ENCODE measurements at regions not wholly inside any gene's neighbourhood (a gene's known extent, or its start where the extent isn't known, plus 50 kb on each side); places are given as distances from the start of the nearest gene placed in this dataset.

DNA sequence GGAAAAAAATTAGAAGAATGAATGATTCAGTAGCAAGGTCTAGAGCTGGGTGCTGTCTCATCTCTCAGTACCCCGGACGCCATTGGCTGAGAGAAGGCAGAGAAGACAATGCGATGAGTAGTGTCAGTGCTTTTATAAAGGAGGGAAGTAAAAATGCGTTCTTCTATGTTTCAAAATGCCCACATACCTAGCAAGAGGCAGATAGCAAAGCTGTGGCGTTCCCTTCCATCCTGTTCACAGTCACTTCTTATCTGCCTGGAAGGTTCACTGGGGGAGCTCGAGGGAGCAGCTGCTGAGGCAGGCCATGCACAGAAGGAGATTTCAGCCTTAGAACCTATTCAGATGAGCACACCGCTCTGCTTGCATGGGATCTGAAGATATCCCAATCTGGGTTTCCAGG is 234.0 kb downstream of the RPLP1 start (continued):
- TF ChIP-seq PBX3 (IDR thresholded peaks at IDR 0.05), result no peak

GRCh38 chr15:69689133-69689532 is 236.5 kb downstream of the RPLP1 start:
- ChIA-PET CTCF (interaction anchor here (1.1 kb wide), 1 partner anchor 16 kb away, joined by 4 read pairs; no protein-coding TSS in a partner anchor), POLR2A (no interaction called here)
- Histone ChIP-seq H2AFZ (ENCODE audit: low read depth) (no peak overlapping the region), H3K9ac (no peak overlapping the region), H3K27ac (ENCODE audit: low read depth in 2 of 2, low read length in 1 of 2) (no peak overlapping the region), H3K4me2 (no peak overlapping the region), H3K9me2 (no peaks in the 10 kb centered on the region), H3K27me3 (ENCODE audit: insufficient read depth) (peaks cover 23% of the 10 kb centered on the region), H3K4me3 (ENCODE audit: low read depth in 2 of 2, low read length in 1 of 2) (no peak overlapping the region), H3K79me2 (ENCODE audit: insufficient read depth) (no peaks in the 10 kb centered on the region), H3K36me3 (replicated peaks in 1 of 2; ENCODE audit: control insufficient read depth in 1 of 2, insufficient read depth in 2 of 2, low read length in 1 of 2) (no peaks in the 10 kb centered on the region), H3K9me3 (no peaks in the 10 kb centered on the region), H3K4me1 (ENCODE audit: control insufficient read depth in 1 of 2, insufficient read depth in 2 of 2, low read depth in 1 of 2, low read length in 1 of 2) (no peaks in the 10 kb centered on the region), H3F3A (replicated peaks; ENCODE audit: insufficient read depth) (no peaks in the 10 kb centered on the region), H4K20me1 (ENCODE audit: insufficient read depth) (no peaks in the 10 kb centered on the region)
- 40% methylated on average over 1 of the region's 1 CpG for WGBS (ENCODE audit: low lambda C conversion rate)
- DNase-seq, result no peak
- TF ChIP-seq POLR2AphosphoS5 (IDR thresholded peaks at IDR 0.05; ENCODE audit: low read depth, low read length) (no peak), ELF1 (IDR thresholded peaks at IDR 0.05) (no peak), RCOR1 (IDR thresholded peaks at IDR 0.05; ENCODE audit: low read length) (no peak), NFIC (IDR thresholded peaks at IDR 0.05; ENCODE audit: borderline replicate concordance) (no peak), YY1 (IDR thresholded peaks at IDR 0.05; ENCODE audit: low read depth) (no peak), CHD2 (IDR thresholded peaks at IDR 0.05; ENCODE audit: low read length, partially characterized antibody) (no peak), MEF2A (IDR thresholded peaks at IDR 0.05; ENCODE audit: borderline replicate concordance, low read depth) (no peak)
- TF ChIP-seq, protein P1, sequence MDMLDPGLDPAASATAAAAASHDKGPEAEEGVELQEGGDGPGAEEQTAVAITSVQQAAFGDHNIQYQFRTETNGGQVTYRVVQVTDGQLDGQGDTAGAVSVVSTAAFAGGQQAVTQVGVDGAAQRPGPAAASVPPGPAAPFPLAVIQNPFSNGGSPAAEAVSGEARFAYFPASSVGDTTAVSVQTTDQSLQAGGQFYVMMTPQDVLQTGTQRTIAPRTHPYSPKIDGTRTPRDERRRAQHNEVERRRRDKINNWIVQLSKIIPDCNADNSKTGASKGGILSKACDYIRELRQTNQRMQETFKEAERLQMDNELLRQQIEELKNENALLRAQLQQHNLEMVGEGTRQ (IDR thresholded peaks at IDR 0.05; ENCODE audit: borderline replicate concordance, low read depth, low read length), result no peak

DNA sequence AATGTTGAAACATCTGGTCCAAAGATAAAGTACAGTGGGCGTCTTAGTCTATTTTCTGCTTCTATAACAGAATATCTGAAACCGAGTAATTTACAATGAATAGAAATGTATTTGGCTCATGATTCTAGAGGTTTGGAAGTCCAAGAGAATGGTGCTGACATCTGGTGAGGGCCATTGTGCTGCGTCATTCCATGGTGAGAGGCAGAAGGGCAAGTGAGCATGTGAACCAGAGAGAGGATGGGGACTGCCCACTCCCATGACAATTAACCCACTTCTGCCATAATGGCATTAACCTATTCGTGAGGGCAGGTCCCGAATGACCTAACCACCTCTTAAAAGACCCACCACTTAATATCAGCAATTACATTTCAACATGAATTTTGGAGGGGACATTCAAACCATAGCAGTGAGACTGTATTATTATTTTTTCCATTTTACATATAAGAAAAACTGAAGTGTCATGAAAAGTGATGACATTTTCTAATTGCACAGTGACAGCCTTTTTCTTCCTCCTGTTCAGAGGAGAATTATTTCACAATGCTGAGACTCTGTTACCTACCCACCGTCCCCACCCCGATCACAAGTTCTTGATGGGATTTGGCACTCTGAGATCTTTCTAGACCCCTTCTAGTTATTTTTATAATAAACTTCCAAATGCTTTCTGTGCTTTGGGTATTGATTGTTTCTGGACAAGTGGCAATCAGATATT is 238.8 kb downstream of the RPLP1 start:
- no peak overlapping the region for H3K4me2 ChIP-seq
- no peaks in the 10 kb centered on the region for H3K4me1 ChIP-seq (ENCODE audit: control insufficient read depth in 1 of 2, insufficient read depth in 2 of 2, low read depth in 1 of 2, low read length in 1 of 2)
- no peaks in the 10 kb centered on the region for H3K36me3 ChIP-seq (replicated peaks in 1 of 2; ENCODE audit: control insufficient read depth in 1 of 2, insufficient read depth in 2 of 2, low read length in 1 of 2)
- no peak for DNase-seq
- no peak overlapping the region for H3K4me3 ChIP-seq (ENCODE audit: low read depth in 2 of 2, low read length in 1 of 2)
- 49% methylated on average over 7 of the region's 7 CpGs for WGBS (ENCODE audit: low lambda C conversion rate)
- no peak overlapping the region for H3K9ac ChIP-seq
- H3K27ac ChIP-seq (ENCODE audit: low read depth in 2 of 2, low read length in 1 of 2), result no peak overlapping the region
- H4K20me1 ChIP-seq (ENCODE audit: insufficient read depth), result no peaks in the 10 kb centered on the region
- H3K27me3 ChIP-seq (ENCODE audit: insufficient read depth), result peaks cover 29% of the 10 kb centered on the region
- TF ChIP-seq RAD21 (IDR thresholded peaks at IDR 0.05; ENCODE audit: low read length) (no peak), MEF2A (IDR thresholded peaks at IDR 0.05; ENCODE audit: borderline replicate concordance, low read depth) (no peak), RCOR1 (IDR thresholded peaks at IDR 0.05; ENCODE audit: low read length) (no peak), EZH2phosphoT487 (IDR thresholded peaks at IDR 0.05; ENCODE audit: borderline replicate concordance, low read depth) (no peak), EP300 (IDR thresholded peaks at IDR 0.05; ENCODE audit: borderline replicate concordance in 1 of 2, low read depth in 1 of 2, low read length in 1 of 2) (no peak), FOSL2 (IDR thresholded peaks at IDR 0.05; ENCODE audit: borderline replicate concordance, low read depth) (no peak), TAF1 (IDR thresholded peaks at IDR 0.05; ENCODE audit: borderline replicate concordance, low read depth, low read length) (no peak), RXRA (IDR thresholded peaks at IDR 0.05; ENCODE audit: borderline replicate concordance, low read depth) (no peak), POLR2AphosphoS5 (IDR thresholded peaks at IDR 0.05; ENCODE audit: low read depth, low read length) (no peak), SMC3 (IDR thresholded peaks at IDR 0.05; ENCODE audit: low read depth, low read length) (no peak)
- TF ChIP-seq, protein P2, sequence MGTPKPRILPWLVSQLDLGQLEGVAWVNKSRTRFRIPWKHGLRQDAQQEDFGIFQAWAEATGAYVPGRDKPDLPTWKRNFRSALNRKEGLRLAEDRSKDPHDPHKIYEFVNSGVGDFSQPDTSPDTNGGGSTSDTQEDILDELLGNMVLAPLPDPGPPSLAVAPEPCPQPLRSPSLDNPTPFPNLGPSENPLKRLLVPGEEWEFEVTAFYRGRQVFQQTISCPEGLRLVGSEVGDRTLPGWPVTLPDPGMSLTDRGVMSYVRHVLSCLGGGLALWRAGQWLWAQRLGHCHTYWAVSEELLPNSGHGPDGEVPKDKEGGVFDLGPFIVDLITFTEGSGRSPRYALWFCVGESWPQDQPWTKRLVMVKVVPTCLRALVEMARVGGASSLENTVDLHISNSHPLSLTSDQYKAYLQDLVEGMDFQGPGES (IDR thresholded peaks at IDR 0.05; ENCODE audit: low read depth, low read length), result no peak
- TF ChIP-seq, protein P3, sequence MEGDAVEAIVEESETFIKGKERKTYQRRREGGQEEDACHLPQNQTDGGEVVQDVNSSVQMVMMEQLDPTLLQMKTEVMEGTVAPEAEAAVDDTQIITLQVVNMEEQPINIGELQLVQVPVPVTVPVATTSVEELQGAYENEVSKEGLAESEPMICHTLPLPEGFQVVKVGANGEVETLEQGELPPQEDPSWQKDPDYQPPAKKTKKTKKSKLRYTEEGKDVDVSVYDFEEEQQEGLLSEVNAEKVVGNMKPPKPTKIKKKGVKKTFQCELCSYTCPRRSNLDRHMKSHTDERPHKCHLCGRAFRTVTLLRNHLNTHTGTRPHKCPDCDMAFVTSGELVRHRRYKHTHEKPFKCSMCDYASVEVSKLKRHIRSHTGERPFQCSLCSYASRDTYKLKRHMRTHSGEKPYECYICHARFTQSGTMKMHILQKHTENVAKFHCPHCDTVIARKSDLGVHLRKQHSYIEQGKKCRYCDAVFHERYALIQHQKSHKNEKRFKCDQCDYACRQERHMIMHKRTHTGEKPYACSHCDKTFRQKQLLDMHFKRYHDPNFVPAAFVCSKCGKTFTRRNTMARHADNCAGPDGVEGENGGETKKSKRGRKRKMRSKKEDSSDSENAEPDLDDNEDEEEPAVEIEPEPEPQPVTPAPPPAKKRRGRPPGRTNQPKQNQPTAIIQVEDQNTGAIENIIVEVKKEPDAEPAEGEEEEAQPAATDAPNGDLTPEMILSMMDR (IDR thresholded peaks at IDR 0.05), result no peak
- H3F3A ChIP-seq (replicated peaks; ENCODE audit: insufficient read depth), result no peaks in the 10 kb centered on the region
- H3K9me2 ChIP-seq, result no peaks in the 10 kb centered on the region
- H3K9me3 ChIP-seq, result no peaks in the 10 kb centered on the region
- no peaks in the 10 kb centered on the region for H3K79me2 ChIP-seq (ENCODE audit: insufficient read depth)
- H2AFZ ChIP-seq (ENCODE audit: low read depth), result no peak overlapping the region
- ChIA-PET POLR2A (no interaction called here), CTCF (no interaction called here)

Data from SK-N-SH (cell line).